ENCODE measurements at regions not wholly inside any gene's neighbourhood (a gene's known extent, or its start where the extent isn't known, plus 50 kb on each side); places are given as distances from the start of the nearest gene placed in this dataset.

- H3K4me1 Mint-ChIP-seq, result peaks cover 34 to 43% (median 37%) of the 10 kb centered on the region in 3 donors
- H3K27me3 Mint-ChIP-seq, result no peaks in the 10 kb centered on the region
Observed at GRCh38 chr3:177317247-177317646, 120.0 kb upstream of the TBL1XR1 start.

GRCh38 chr3:177318559-177318958 is 121.3 kb upstream of the TBL1XR1 start:
- peaks cover 1% of the 10 kb centered on the region for H3K36me3 Mint-ChIP-seq
- peak overlapping the region; percentile 65 to 91 (median 83) for H3K4me3 Mint-ChIP-seq
- peaks cover 37 to 41% (median 40%) of the 10 kb centered on the region in 3 donors for H3K4me1 Mint-ChIP-seq
- H3K27ac Mint-ChIP-seq, result peak overlapping the region; percentile 92 to 95 (median 94)
- no peaks in the 10 kb centered on the region for H3K27me3 Mint-ChIP-seq
- no peaks in the 10 kb centered on the region for H3K9me3 Mint-ChIP-seq

More at GRCh38 chr3:177317247-177317646, 120.0 kb upstream of the TBL1XR1 start:
- Mint-ChIP-seq H3K9me3 (peaks cover 0 to 5% (median 0%) of the 10 kb centered on the region in 3 donors), H3K27ac (peak overlapping the region; percentile 92 to 95 (median 94)), H3K4me3 (peak overlapping the region in 2 of 4 donors; percentile 65 to 91), H3K36me3 (peaks cover 3% of the 10 kb centered on the region)

- no peaks in the 10 kb centered on the region for H3K9me3 Mint-ChIP-seq
- H3K4me1 Mint-ChIP-seq, result peaks cover 47 to 51% (median 50%) of the 10 kb centered on the region in 3 donors
- peaks cover 1% of the 10 kb centered on the region for H3K36me3 Mint-ChIP-seq
- peak overlapping the region; percentile 9 to 74 (median 48) for H3K4me3 Mint-ChIP-seq
- peak overlapping the region in 2 of 3 donors; percentile 62 to 82 for H3K27ac Mint-ChIP-seq
- H3K27me3 Mint-ChIP-seq, result no peaks in the 10 kb centered on the region
Observed at GRCh38 chr3:177320765-177321247, 123.5 kb upstream of the TBL1XR1 start.

- Mint-ChIP-seq H3K36me3 (peaks cover 1% of the 10 kb centered on the region), H3K27ac (peak overlapping the region; percentile 45 to 62 (median 55)), H3K9me3 (no peaks in the 10 kb centered on the region), H3K4me3 (peak overlapping the region in 2 of 4 donors; percentile 31 to 64), H3K4me1 (peaks cover 49 to 57% (median 50%) of the 10 kb centered on the region in 3 donors), H3K27me3 (no peaks in the 10 kb centered on the region)
Observed at GRCh38 chr3:177321819-177322218, 124.5 kb upstream of the TBL1XR1 start.

GRCh38 chr3:177322881-177323280 is 125.6 kb upstream of the TBL1XR1 start:
- Mint-ChIP-seq H3K4me1 (peaks cover 42 to 52% (median 45%) of the 10 kb centered on the region in 3 donors), H3K27me3 (no peaks in the 10 kb centered on the region), H3K9me3 (no peaks in the 10 kb centered on the region), H3K36me3 (peaks cover 1% of the 10 kb centered on the region), H3K27ac (no peak overlapping the region), H3K4me3 (no peak overlapping the region)

GRCh38 chr3:177329854-177330253 is 132.6 kb upstream of the TBL1XR1 start:
- Mint-ChIP-seq H3K27ac (no peak overlapping the region), H3K9me3 (no peaks in the 10 kb centered on the region), H3K4me3 (no peak overlapping the region)

GRCh38 chr3:177330779-177331178 is 133.5 kb upstream of the TBL1XR1 start:
- H3K36me3 Mint-ChIP-seq, result peaks cover 2% of the 10 kb centered on the region
- H3K4me3 Mint-ChIP-seq, result no peak overlapping the region
- H3K4me1 Mint-ChIP-seq, result peaks cover 5 to 14% (median 6%) of the 10 kb centered on the region in 3 donors
- no peaks in the 10 kb centered on the region for H3K27me3 Mint-ChIP-seq
- no peaks in the 10 kb centered on the region for H3K9me3 Mint-ChIP-seq
- no peak overlapping the region for H3K27ac Mint-ChIP-seq

More at GRCh38 chr3:177329854-177330253, 132.6 kb upstream of the TBL1XR1 start:
- Mint-ChIP-seq H3K36me3 (peaks cover 2% of the 10 kb centered on the region), H3K4me1 (peaks cover 9 to 19% (median 10%) of the 10 kb centered on the region in 3 donors), H3K27me3 (no peaks in the 10 kb centered on the region)

GRCh38 chr3:177331203-177331835 is 134.0 kb upstream of the TBL1XR1 start:
- Mint-ChIP-seq H3K9me3 (no peaks in the 10 kb centered on the region), H3K36me3 (peaks cover 2% of the 10 kb centered on the region), H3K27me3 (no peaks in the 10 kb centered on the region), H3K4me1 (peaks cover 6 to 15% (median 9%) of the 10 kb centered on the region in 3 donors), H3K4me3 (no peak overlapping the region), H3K27ac (no peak overlapping the region)

GRCh38 chr3:177332955-177333354 is 135.7 kb upstream of the TBL1XR1 start:
- no peak overlapping the region for H3K4me3 Mint-ChIP-seq
- H3K36me3 Mint-ChIP-seq, result peaks cover 2% of the 10 kb centered on the region
- no peak overlapping the region for H3K27ac Mint-ChIP-seq
- H3K9me3 Mint-ChIP-seq, result no peaks in the 10 kb centered on the region
- H3K27me3 Mint-ChIP-seq, result no peaks in the 10 kb centered on the region
- peaks cover 16 to 20% (median 17%) of the 10 kb centered on the region in 3 donors for H3K4me1 Mint-ChIP-seq

- Mint-ChIP-seq H3K27me3 (no peaks in the 10 kb centered on the region), H3K9me3 (no peaks in the 10 kb centered on the region), H3K4me1 (peaks cover 20 to 27% (median 24%) of the 10 kb centered on the region in 3 donors), H3K4me3 (peak overlapping the region in 1 of 4 donors; percentile 10), H3K27ac (no peak overlapping the region), H3K36me3 (peaks cover 2% of the 10 kb centered on the region)
Observed at GRCh38 chr3:177333533-177334520, 136.5 kb upstream of the TBL1XR1 start.

GRCh38 chr3:177334803-177335202 is 137.5 kb upstream of the TBL1XR1 start:
- no peak overlapping the region for H3K4me3 Mint-ChIP-seq
- H3K4me1 Mint-ChIP-seq, result peaks cover 26 to 33% (median 31%) of the 10 kb centered on the region in 3 donors
- no peak overlapping the region for H3K27ac Mint-ChIP-seq
- H3K36me3 Mint-ChIP-seq, result peaks cover 2% of the 10 kb centered on the region
- no peaks in the 10 kb centered on the region for H3K9me3 Mint-ChIP-seq
- no peaks in the 10 kb centered on the region for H3K27me3 Mint-ChIP-seq

GRCh38 chr3:177335728-177336127 is 138.4 kb upstream of the TBL1XR1 start:
- Mint-ChIP-seq H3K4me3 (no peak overlapping the region), H3K27me3 (no peaks in the 10 kb centered on the region), H3K36me3 (peaks cover 2% of the 10 kb centered on the region), H3K27ac (no peak overlapping the region), H3K9me3 (no peaks in the 10 kb centered on the region), H3K4me1 (peaks cover 26 to 33% (median 31%) of the 10 kb centered on the region in 3 donors)

- Mint-ChIP-seq H3K36me3 (peaks cover 2% of the 10 kb centered on the region), H3K4me1 (peaks cover 28 to 33% (median 31%) of the 10 kb centered on the region in 3 donors), H3K27me3 (no peaks in the 10 kb centered on the region), H3K27ac (peak overlapping the region; percentile 32 to 90 (median 70)), H3K4me3 (peak overlapping the region in 1 of 4 donors; percentile 71), H3K9me3 (no peaks in the 10 kb centered on the region)
Observed at GRCh38 chr3:177336873-177337450, 139.7 kb upstream of the TBL1XR1 start.

GRCh38 chr3:177337541-177338331 is 140.5 kb upstream of the TBL1XR1 start:
- no peaks in the 10 kb centered on the region for H3K9me3 Mint-ChIP-seq
- H3K36me3 Mint-ChIP-seq, result no peaks in the 10 kb centered on the region
- peaks cover 28 to 33% (median 31%) of the 10 kb centered on the region in 3 donors for H3K4me1 Mint-ChIP-seq
- H3K27ac Mint-ChIP-seq, result peak overlapping the region; percentile 32 to 90 (median 70)
- peak overlapping the region in 3 of 4 donors; percentile 3 to 71 (median 19) for H3K4me3 Mint-ChIP-seq
- H3K27me3 Mint-ChIP-seq, result no peaks in the 10 kb centered on the region

All from IgD-negative memory B cell (primary cell).